BLaER1 (cell line): ENCODE measurements at regions not wholly inside any gene's neighbourhood (a gene's known extent, or its start where the extent isn't known, plus 50 kb on each side); places are given as distances from the start of the nearest gene placed in this dataset.

ENCODE experiments used
- H3K27ac ChIP-seq: shearing (Covaris generic); formaldehyde crosslinking; 2 replicates; pipeline ENCODE4 v1.8.1; 2022
- H3K27me3 ChIP-seq: shearing (Covaris generic); formaldehyde crosslinking; 2 replicates; pipeline ENCODE4 v1.8.1; 2022
- H3K36me3 ChIP-seq: shearing (Covaris generic); formaldehyde crosslinking; 2 replicates; pipeline ENCODE4 v1.8.1; 2022
- H3K4me1 ChIP-seq: shearing (Covaris generic); formaldehyde crosslinking; 2 replicates; pipeline ENCODE4 v1.8.1; 2022
- H3K4me2 ChIP-seq: shearing (Covaris generic); formaldehyde crosslinking; 2 replicates; pipeline ENCODE4 v1.8.1; 2022
- H3K4me3 ChIP-seq: shearing (Covaris generic); formaldehyde crosslinking; 2 replicates; pipeline ENCODE4 v1.8.1; 2022
- H3K9ac ChIP-seq: shearing (Covaris generic); formaldehyde crosslinking; 2 replicates; pipeline ENCODE4 v1.8.1; 2022
- H3K9me3 ChIP-seq: shearing (Covaris generic); formaldehyde crosslinking; 2 replicates; pipeline ENCODE4 v1.8.1; 2022
- H4K20me1 ChIP-seq: shearing (Covaris generic); formaldehyde crosslinking; 2 replicates; pipeline ENCODE4 v1.8.1; 2022
- Cebpa-rat ChIP-seq: shearing (Covaris generic); IDR thresholded peaks from 2 replicates; pipeline ENCODE4 v1.8.1; 2022

GRCh38 chrX:142742581-142742980 lies 283.1 kb upstream of the SPANXN4 start:
- H3K9me3 ChIP-seq, result no peaks in the 10 kb centered on the region
- H3K36me3 ChIP-seq, result no peaks in the 10 kb centered on the region
- no peak overlapping the region for H3K4me3 ChIP-seq
- TF ChIP-seq Cebpa-rat, result no peak
- H3K4me1 ChIP-seq, result no peaks in the 10 kb centered on the region
- H3K27me3 ChIP-seq, result peaks cover 67% of the 10 kb centered on the region
- H3K9ac ChIP-seq, result no peak overlapping the region
- no peak overlapping the region for H3K4me2 ChIP-seq
- no peak overlapping the region for H3K27ac ChIP-seq
- no peaks in the 10 kb centered on the region for H4K20me1 ChIP-seq

- Histone ChIP-seq H3K9me3 (peaks cover 11% of the 10 kb centered on the region; the same call in 1 of the 2 replicates), H3K9ac (no peak overlapping the region), H3K4me2 (no peak overlapping the region), H3K27me3 (peaks cover 72% of the 10 kb centered on the region), H4K20me1 (no peaks in the 10 kb centered on the region), H3K4me3 (no peak overlapping the region), H3K36me3 (no peaks in the 10 kb centered on the region), H3K4me1 (no peaks in the 10 kb centered on the region), H3K27ac (no peak overlapping the region)
- no peak for TF ChIP-seq Cebpa-rat
These were observed 292.4 kb upstream of the SPANXN4 start for GRCh38 chrX:142733327-142733726.

- H3K27ac ChIP-seq, result no peak overlapping the region
- no peaks in the 10 kb centered on the region for H3K4me1 ChIP-seq
- H3K4me2 ChIP-seq, result no peak overlapping the region
- no peak overlapping the region for H3K9ac ChIP-seq
- TF ChIP-seq Cebpa-rat, result no peak
- H3K36me3 ChIP-seq, result no peaks in the 10 kb centered on the region
- H3K4me3 ChIP-seq, result no peak overlapping the region
- H3K27me3 ChIP-seq, result peaks cover 37% of the 10 kb centered on the region
- H3K9me3 ChIP-seq, result no peaks in the 10 kb centered on the region
- H4K20me1 ChIP-seq, result no peaks in the 10 kb centered on the region
These were observed 313.9 kb upstream of the SPANXN4 start for GRCh38 chrX:142711796-142712290.

- Histone ChIP-seq H3K4me3 (no peak overlapping the region), H3K9me3 (no peaks in the 10 kb centered on the region), H3K27ac (no peak overlapping the region), H4K20me1 (no peaks in the 10 kb centered on the region), H3K27me3 (peaks cover 19% of the 10 kb centered on the region; the same call in 1 of the 2 replicates), H3K36me3 (no peaks in the 10 kb centered on the region), H3K9ac (no peak overlapping the region), H3K4me2 (no peak overlapping the region), H3K4me1 (no peaks in the 10 kb centered on the region)
- TF ChIP-seq Cebpa-rat, result no peak
These were observed 323.0 kb upstream of the SPANXN4 start for GRCh38 chrX:142702749-142703148.

- no peak for TF ChIP-seq Cebpa-rat
- Histone ChIP-seq H3K4me1 (no peaks in the 10 kb centered on the region), H3K9me3 (no peaks in the 10 kb centered on the region), H3K36me3 (no peaks in the 10 kb centered on the region), H3K9ac (no peak overlapping the region), H3K4me2 (no peak overlapping the region), H3K27me3 (peaks cover 44% of the 10 kb centered on the region), H3K4me3 (no peak overlapping the region), H3K27ac (no peak overlapping the region), H4K20me1 (no peaks in the 10 kb centered on the region)
These were observed 337.5 kb upstream of the SPANXN4 start for GRCh38 chrX:142688256-142688655.

- no peak for TF ChIP-seq Cebpa-rat
- no peak overlapping the region for H3K4me3 ChIP-seq
- no peak overlapping the region for H3K4me2 ChIP-seq
- no peak overlapping the region for H3K27ac ChIP-seq
- H3K36me3 ChIP-seq, result no peaks in the 10 kb centered on the region
- H4K20me1 ChIP-seq, result no peaks in the 10 kb centered on the region
- no peaks in the 10 kb centered on the region for H3K9me3 ChIP-seq
- H3K27me3 ChIP-seq, result peaks cover 29% of the 10 kb centered on the region
- no peak overlapping the region for H3K9ac ChIP-seq
- no peaks in the 10 kb centered on the region for H3K4me1 ChIP-seq
These were observed 339.0 kb upstream of the SPANXN4 start for GRCh38 chrX:142686653-142687283.

- Histone ChIP-seq H3K9me3 (no peaks in the 10 kb centered on the region), H3K27me3 (peaks cover 24% of the 10 kb centered on the region), H3K27ac (no peak overlapping the region), H3K4me1 (no peaks in the 10 kb centered on the region), H3K9ac (no peak overlapping the region), H3K36me3 (no peaks in the 10 kb centered on the region), H3K4me2 (no peak overlapping the region), H4K20me1 (no peaks in the 10 kb centered on the region), H3K4me3 (no peak overlapping the region)
- no peak for TF ChIP-seq Cebpa-rat
These were observed 339.5 kb upstream of the SPANXN4 start for GRCh38 chrX:142686206-142686605.

GRCh38 chrX:142680038-142680437 lies 345.7 kb upstream of the SPANXN4 start:
- TF ChIP-seq Cebpa-rat, result no peak
- H3K4me3 ChIP-seq, result no peak overlapping the region
- no peak overlapping the region for H3K27ac ChIP-seq
- H3K4me1 ChIP-seq, result no peaks in the 10 kb centered on the region
- peaks cover 21% of the 10 kb centered on the region for H3K27me3 ChIP-seq
- H3K9me3 ChIP-seq, result no peaks in the 10 kb centered on the region
- H3K9ac ChIP-seq, result no peak overlapping the region
- H3K36me3 ChIP-seq, result no peaks in the 10 kb centered on the region
- no peaks in the 10 kb centered on the region for H4K20me1 ChIP-seq
- H3K4me2 ChIP-seq, result no peak overlapping the region

- no peak overlapping the region for H3K27ac ChIP-seq
- H3K4me3 ChIP-seq, result no peak overlapping the region
These were observed 354.7 kb upstream of the SPANXN4 start for GRCh38 chrX:142671036-142671435.

GRCh38 chrX:142663330-142664095 lies 362.2 kb upstream of the SPANXN4 start:
- no peak for TF ChIP-seq Cebpa-rat
- Histone ChIP-seq H4K20me1 (no peaks in the 10 kb centered on the region), H3K9ac (no peak overlapping the region), H3K4me2 (no peak overlapping the region), H3K27me3 (peaks cover 38% of the 10 kb centered on the region), H3K9me3 (0 out of 2 replicates have a peak, but pooled peaks cover 4% of the 10 kb centered on the region), H3K27ac (no peak overlapping the region), H3K4me1 (no peaks in the 10 kb centered on the region), H3K36me3 (no peaks in the 10 kb centered on the region), H3K4me3 (no peak overlapping the region)

More at GRCh38 chrX:142671036-142671435, 354.7 kb upstream of the SPANXN4 start:
- H4K20me1 ChIP-seq, result no peaks in the 10 kb centered on the region
- no peaks in the 10 kb centered on the region for H3K36me3 ChIP-seq
- H3K4me1 ChIP-seq, result no peaks in the 10 kb centered on the region
- peaks cover 16% of the 10 kb centered on the region for H3K9me3 ChIP-seq
- no peak overlapping the region for H3K9ac ChIP-seq
- no peak overlapping the region for H3K4me2 ChIP-seq
- TF ChIP-seq Cebpa-rat, result no peak
- peaks cover 22% of the 10 kb centered on the region for H3K27me3 ChIP-seq
